Common myeloid progenitor, CD34-positive (primary cell): ENCODE measurements at regions not wholly inside any gene's neighbourhood (a gene's known extent, or its start where the extent isn't known, plus 50 kb on each side); places are given as distances from the start of the nearest gene placed in this dataset.

Experiments
- CTCF ChIA-PET: fragments of 350-600 bp; sonication (Branson Sonifier 250); formaldehyde crosslinking; loops from one replicate; lab custom pipeline; 2021; ENCODE audit warnings: antibody characterized with exemption; lab: Charles Lee
- POLR2A ChIA-PET: fragments of 350-600 bp; sonication (Branson Sonifier 250); formaldehyde crosslinking; loops from one replicate; lab custom pipeline; 2021; ENCODE audit warnings: antibody characterized with exemption; lab: Charles Lee
- DNase-seq, 3 donors: peaks; one replicate each; pipeline versions ENCODE4 v3.0.0 to v3.0.0-alpha.2; 2013
- H3K27ac ChIP-seq, 2 experiments: 1 replicate in 1 of 2; 2 replicates in 1 of 2; pipeline ENCODE4 v1.7.0; 2013; ENCODE audit warnings: inconsistent platforms in 2 of 2, low read length in 2 of 2, mild to moderate bottlenecking in 2 of 2, low read depth in 1 of 2, moderate library complexity in 1 of 2; ENCODE audit not compliant: severe bottlenecking in 2 of 2, insufficient read depth in 1 of 2, poor library complexity in 1 of 2
- H3K27me3 ChIP-seq, 5 experiments: replicated peaks in 2 of 5; 1 replicate in 3 of 5; 2 replicates in 2 of 5; pipeline versions ENCODE4 v1.6.1 to v1.7.0; 2013; ENCODE audit warnings: low read length in 4 of 5, mild to moderate bottlenecking in 2 of 5, moderate library complexity in 2 of 5, inconsistent platforms in 1 of 5; ENCODE audit not compliant: insufficient read depth in 5 of 5, control insufficient read depth in 4 of 5
- H3K36me3 ChIP-seq, 4 experiments: 1 replicate in 2 of 4; 2 replicates in 2 of 4; pipeline versions ENCODE4 v1.6.1 to v1.7.0; 2013; ENCODE audit warnings: low read length in 3 of 4, control low read depth in 1 of 4, mild to moderate bottlenecking in 1 of 4; ENCODE audit not compliant: control insufficient read depth in 4 of 4, insufficient read depth in 4 of 4
- H3K4me1 ChIP-seq, 4 experiments: 1 replicate in 3 of 4; 2 replicates in 1 of 4; pipeline versions ENCODE4 v1.6.1 to v1.7.1; 2013; ENCODE audit warnings: low read length in 3 of 4, mild to moderate bottlenecking in 3 of 4, control low read depth in 1 of 4, inconsistent platforms in 1 of 4, moderate library complexity in 1 of 4; ENCODE audit not compliant: control insufficient read depth in 4 of 4, insufficient read depth in 4 of 4; ENCODE audit errors: control extremely low read depth in 1 of 4
- H3K4me3 ChIP-seq, 7 experiments: 1 replicate in 4 of 7; 2 replicates in 3 of 7; pipeline versions ENCODE4 v1.5.1 to v1.7.0; 2013; ENCODE audit warnings: mild to moderate bottlenecking in 7 of 7, low read length in 6 of 7, moderate library complexity in 6 of 7, inconsistent platforms in 2 of 7, low read depth in 2 of 7, control low read depth in 1 of 7; ENCODE audit not compliant: insufficient read depth in 4 of 7, control insufficient read depth in 1 of 7; ENCODE audit errors: extremely low read depth in 1 of 7
- H3K9me3 ChIP-seq, 5 experiments: 1 replicate in 4 of 5; 2 replicates in 1 of 5; pipeline versions ENCODE4 v1.6.1 to v1.7.1; 2013; ENCODE audit warnings: low read length in 4 of 5, mild to moderate bottlenecking in 2 of 5, inconsistent platforms in 1 of 5, low read depth in 1 of 5, moderate library complexity in 1 of 5; ENCODE audit not compliant: control insufficient read depth in 4 of 5, insufficient read depth in 2 of 5; ENCODE audit errors: control extremely low read depth in 1 of 5
- WGBS: methylation state at CpG from one replicate; pipeline ENCODE4 v1.1.5; 2013; ENCODE audit not compliant: insufficient coverage; 5-methylcytosine and 5-hydroxymethylcytosine counted together

- Histone ChIP-seq H3K4me1 (no peaks in the 10 kb centered on the region), H3K27ac (no peak overlapping the region), H3K36me3 (no peaks in the 10 kb centered on the region), H3K9me3 (no peaks in the 10 kb centered on the region), H3K27me3 (no peaks in the 10 kb centered on the region), H3K4me3 (no peak overlapping the region)
- POLR2A ChIA-PET, result no interaction called here
- CTCF ChIA-PET, result no interaction called here
- whole genome bisulfite sequencing, result 69% methylated on average over 1 of the region's 1 CpG
- DNase-seq, result no peak
These were observed 89.4 kb downstream of the KIF2B start for GRCh38 chr17:53912117-53912516.

- ChIA-PET CTCF (no interaction called here), POLR2A (no interaction called here)
- H3K27me3 ChIP-seq, result no peaks in the 10 kb centered on the region
- WGBS, result no CpG with 5 or more reads among the region's 1 CpG
- no peaks in the 10 kb centered on the region for H3K9me3 ChIP-seq
- H3K4me1 ChIP-seq, result no peaks in the 10 kb centered on the region
- no peak for DNase-seq
- H3K27ac ChIP-seq, result no peak overlapping the region
- H3K36me3 ChIP-seq, result no peaks in the 10 kb centered on the region
- no peak overlapping the region for H3K4me3 ChIP-seq
These were observed 96.6 kb downstream of the KIF2B start for GRCh38 chr17:53919356-53919755.

GRCh38 chr17:53924530-53925455, 102.1 kb downstream of the KIF2B start:
- H3K36me3 ChIP-seq, result no peaks in the 10 kb centered on the region
- ChIA-PET CTCF (no interaction called here), POLR2A (no interaction called here)
- WGBS, result 72% methylated on average over 3 of the region's 4 CpGs
- no peak overlapping the region for H3K4me3 ChIP-seq
- no peaks in the 10 kb centered on the region for H3K4me1 ChIP-seq
- H3K27me3 ChIP-seq, result no peaks in the 10 kb centered on the region
- no peak for DNase-seq
- H3K9me3 ChIP-seq, result no peaks in the 10 kb centered on the region
- no peak overlapping the region for H3K27ac ChIP-seq

GRCh38 chr17:53932386-53932785, 109.7 kb downstream of the KIF2B start:
- Histone ChIP-seq H3K4me3 (no peak overlapping the region), H3K9me3 (peaks cover 0 to 1% (median 0%) of the 10 kb centered on the region in 5 experiments), H3K36me3 (no peaks in the 10 kb centered on the region), H3K27me3 (no peaks in the 10 kb centered on the region), H3K4me1 (no peaks in the 10 kb centered on the region), H3K27ac (no peak overlapping the region)
- 83% methylated on average over 2 of the region's 2 CpGs for WGBS
- DNase-seq, result no peak
- POLR2A ChIA-PET, result no interaction called here
- CTCF ChIA-PET, result no interaction called here

- no peak for DNase-seq
- H3K27ac ChIP-seq, result no peak overlapping the region
- no peak overlapping the region for H3K4me3 ChIP-seq
- CTCF ChIA-PET, result no interaction called here
- no peaks in the 10 kb centered on the region for H3K36me3 ChIP-seq
- peaks cover 0 to 1% (median 0%) of the 10 kb centered on the region in 5 experiments for H3K9me3 ChIP-seq
- H3K27me3 ChIP-seq, result no peaks in the 10 kb centered on the region
- POLR2A ChIA-PET, result no interaction called here
- WGBS, result no CpG with 5 or more reads among the region's 2 CpGs
- H3K4me1 ChIP-seq, result no peaks in the 10 kb centered on the region
These were observed 112.2 kb downstream of the KIF2B start for GRCh38 chr17:53934931-53935330.

- Histone ChIP-seq H3K4me1 (no peaks in the 10 kb centered on the region), H3K36me3 (no peaks in the 10 kb centered on the region), H3K27me3 (no peaks in the 10 kb centered on the region), H3K4me3 (no peak overlapping the region), H3K27ac (no peak overlapping the region), H3K9me3 (no peaks in the 10 kb centered on the region)
- POLR2A ChIA-PET, result no interaction called here
- DNase-seq, result no peak
- CTCF ChIA-PET, result no interaction called here
These were observed 118.5 kb downstream of the KIF2B start for GRCh38 chr17:53941231-53941630.

- WGBS, result no CpG with 5 or more reads among the region's 1 CpG
- H3K4me1 ChIP-seq, result no peaks in the 10 kb centered on the region
- no peaks in the 10 kb centered on the region for H3K27me3 ChIP-seq
- no peak overlapping the region for H3K27ac ChIP-seq
- ChIA-PET POLR2A (no interaction called here), CTCF (no interaction called here)
- no peaks in the 10 kb centered on the region for H3K9me3 ChIP-seq
- no peak for DNase-seq
- H3K36me3 ChIP-seq, result no peaks in the 10 kb centered on the region
- H3K4me3 ChIP-seq, result no peak overlapping the region
These were observed 119.7 kb downstream of the KIF2B start for GRCh38 chr17:53942436-53942835.
